BE2C (cell line): ENCODE measurements at regions not wholly inside any gene's neighbourhood (a gene's known extent, or its start where the extent isn't known, plus 50 kb on each side); places are given as distances from the start of the nearest gene placed in this dataset.

Experiments used
- DNase-seq: peaks from one replicate; pipeline ENCODE4 v3.0.0-alpha.2; 2020
- H3K27me3 ChIP-seq: fragments of 250-450 bp; sonication (Bioruptor Pico); 2 replicates; pipeline ENCODE4 v1.5.1; 2020; ENCODE audit warnings: mild to moderate bottlenecking
- H3K36me3 ChIP-seq: fragments of 250-450 bp; sonication (Bioruptor Pico); 2 replicates; pipeline ENCODE4 v1.5.1; 2020; ENCODE audit warnings: mild to moderate bottlenecking
- H3K4me1 ChIP-seq: fragments of 250-450 bp; sonication (Bioruptor Pico); 2 replicates; pipeline ENCODE4 v1.5.1; 2020
- H3K4me3 ChIP-seq: 2 replicates; pipeline ENCODE4 v1.5.1; 2011; ENCODE audit warnings: low read depth, low read length
- H3K9me3 ChIP-seq: fragments of 250-450 bp; sonication (Bioruptor Pico); 2 replicates; pipeline ENCODE4 v1.5.1; 2020
- CTCF ChIP-seq: IDR thresholded peaks from 2 replicates; pipeline ENCODE4 v1.5.1; 2012; ENCODE audit warnings: mild to moderate bottlenecking, low read depth, low read length

DNA sequence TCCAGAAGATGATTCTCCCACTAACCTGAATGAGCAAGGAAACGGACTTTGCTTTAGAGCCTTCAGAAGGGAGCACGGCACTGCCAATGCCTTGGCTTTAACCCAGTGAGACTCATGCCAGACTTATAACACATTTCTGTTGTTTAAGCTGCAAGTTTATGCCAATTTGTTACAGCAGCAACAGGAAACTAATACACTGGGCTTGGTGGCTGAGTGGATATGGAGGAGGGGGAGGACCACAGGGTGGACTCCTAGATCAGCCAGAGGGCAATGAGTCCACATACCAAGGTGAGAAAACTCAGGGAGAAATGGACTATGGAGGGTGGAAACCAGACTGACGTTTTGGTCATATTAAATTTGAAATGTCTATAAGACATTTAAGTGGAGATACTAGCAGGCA, 156.2 kb upstream of the KCNJ6 start:
- H3K4me3 ChIP-seq, result no peak overlapping the region
- no peaks in the 10 kb centered on the region for H3K36me3 ChIP-seq
- TF ChIP-seq CTCF, result no peak
- H3K27me3 ChIP-seq, result no peaks in the 10 kb centered on the region
- no peaks in the 10 kb centered on the region for H3K4me1 ChIP-seq
- no peak for DNase-seq
- H3K9me3 ChIP-seq, result no peaks in the 10 kb centered on the region

DNA sequence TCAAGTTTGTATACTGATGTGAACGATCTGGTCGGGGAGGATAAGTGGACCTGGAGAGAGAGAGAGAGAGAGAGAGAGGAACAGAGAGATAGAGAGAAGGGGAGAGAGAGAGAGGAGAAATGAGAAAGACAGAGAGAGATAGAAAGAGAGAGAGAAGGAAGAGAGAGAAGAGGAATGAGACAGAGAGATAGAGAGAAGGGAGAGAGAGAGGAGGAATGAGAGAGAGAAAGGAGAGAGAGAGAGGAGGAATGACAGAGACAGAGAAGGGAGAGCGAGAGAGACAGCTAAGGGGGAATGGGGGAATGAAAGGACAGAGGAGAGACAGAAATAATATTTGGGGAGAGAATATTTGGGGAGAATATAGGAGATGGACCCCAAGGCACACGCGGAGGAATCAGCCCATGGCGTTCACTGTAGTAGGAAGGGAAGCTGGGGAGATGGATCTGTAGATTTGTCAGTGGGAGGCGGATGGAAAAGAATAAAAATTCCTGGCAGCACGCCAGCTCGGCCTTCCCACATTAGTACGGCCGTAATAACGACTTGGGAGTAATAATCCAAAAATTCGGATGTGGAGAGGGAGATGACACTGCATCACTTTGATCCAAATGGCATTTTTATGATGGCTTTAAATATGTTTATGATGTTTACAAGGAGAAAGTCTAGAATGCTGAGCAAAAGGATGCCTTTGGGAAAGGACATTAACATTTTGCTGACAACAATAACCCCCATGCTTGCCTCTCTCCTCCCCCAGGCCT, 159.8 kb upstream of the KCNJ6 start:
- H3K4me1 ChIP-seq, result no peaks in the 10 kb centered on the region
- peak; percentile 8 for DNase-seq

DNA sequence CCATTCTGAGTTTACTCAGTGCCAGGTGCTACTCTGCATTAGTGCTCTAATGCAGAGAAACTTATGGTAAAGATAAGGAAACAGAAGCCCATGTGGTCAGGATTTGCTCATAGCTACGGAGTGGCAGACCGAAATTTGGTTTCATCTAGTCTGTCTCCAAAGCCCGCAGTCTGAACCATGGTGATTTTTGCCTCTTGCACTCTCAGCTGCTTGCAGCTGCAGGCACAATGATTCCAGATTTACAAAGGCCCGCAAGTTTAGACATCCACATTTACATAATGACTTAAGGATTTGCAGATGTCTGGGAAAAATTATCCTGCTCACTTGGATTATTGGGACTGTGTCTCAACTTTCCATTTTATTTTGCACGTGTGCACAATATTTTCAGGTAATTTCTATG, 161.3 kb upstream of the KCNJ6 start:
- H3K4me1 ChIP-seq, result no peaks in the 10 kb centered on the region
- TF ChIP-seq CTCF, result no peak
- no peak overlapping the region for H3K4me3 ChIP-seq
- no peak for DNase-seq
- H3K9me3 ChIP-seq, result no peaks in the 10 kb centered on the region
- no peaks in the 10 kb centered on the region for H3K27me3 ChIP-seq
- no peaks in the 10 kb centered on the region for H3K36me3 ChIP-seq

More for the DNA sequence above, 159.8 kb upstream of the KCNJ6 start:
- no peak for TF ChIP-seq CTCF
- Histone ChIP-seq H3K9me3 (no peaks in the 10 kb centered on the region), H3K27me3 (no peaks in the 10 kb centered on the region), H3K36me3 (no peaks in the 10 kb centered on the region), H3K4me3 (no peak overlapping the region)

DNA sequence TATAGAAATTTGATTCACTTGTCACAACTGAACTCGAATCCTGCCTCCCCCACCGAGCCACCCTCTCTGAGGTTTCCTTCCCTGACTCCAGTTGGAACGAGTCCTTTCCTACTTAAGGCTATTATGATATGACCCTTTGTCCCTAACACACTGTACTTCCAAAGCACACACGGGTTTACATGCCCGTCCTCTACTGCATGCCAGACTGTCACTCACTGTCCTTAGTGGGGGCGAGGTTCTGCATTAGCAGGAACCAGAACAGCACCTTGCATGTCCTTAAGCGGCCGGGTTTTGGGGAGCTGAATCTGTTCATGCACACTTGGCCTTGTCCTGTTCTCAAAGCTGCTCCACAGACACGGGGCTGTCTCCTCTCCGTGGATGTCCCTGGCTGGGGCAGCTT, 164.6 kb upstream of the KCNJ6 start:
- no peak for TF ChIP-seq CTCF
- Histone ChIP-seq H3K27me3 (no peaks in the 10 kb centered on the region), H3K9me3 (no peaks in the 10 kb centered on the region), H3K36me3 (no peaks in the 10 kb centered on the region), H3K4me3 (no peak overlapping the region), H3K4me1 (no peaks in the 10 kb centered on the region)
- DNase-seq, result no peak

- DNase-seq, result no peak
- no peaks in the 10 kb centered on the region for H3K4me1 ChIP-seq
- H3K4me3 ChIP-seq, result no peak overlapping the region
- no peak for TF ChIP-seq CTCF
- H3K36me3 ChIP-seq, result no peaks in the 10 kb centered on the region
- H3K27me3 ChIP-seq, result no peaks in the 10 kb centered on the region
- no peaks in the 10 kb centered on the region for H3K9me3 ChIP-seq
Observed at GRCh38 chr21:38081708-38082107, 165.5 kb upstream of the KCNJ6 start.

GRCh38 chr21:38082936-38083485, 166.8 kb upstream of the KCNJ6 start:
- no peak for TF ChIP-seq CTCF
- H3K27me3 ChIP-seq, result no peaks in the 10 kb centered on the region
- no peak overlapping the region for H3K4me3 ChIP-seq
- no peaks in the 10 kb centered on the region for H3K9me3 ChIP-seq
- no peak for DNase-seq
- H3K36me3 ChIP-seq, result no peaks in the 10 kb centered on the region
- no peaks in the 10 kb centered on the region for H3K4me1 ChIP-seq
